Activated CD4-positive, alpha-beta T cell treated with anti-CD3 and anti-CD28 coated beads for 24 hours (primary cell): ENCODE measurements at regions not wholly inside any gene's neighbourhood (a gene's known extent, or its start where the extent isn't known, plus 50 kb on each side); places are given as distances from the start of the nearest gene placed in this dataset.

Experiments
- DNase-seq, 2 donors: peaks; one replicate each; pipeline ENCODE4 v3.0.0-alpha.2; 2020; ENCODE audit warnings: low read depth in 2 of 2

- DNase-seq: no peak
These were observed 125.9 kb upstream of the IRF2BP2 start for GRCh38 chr1:234735916-234736315.

GRCh38 chr1:234735476-234735875 lies 125.5 kb upstream of the IRF2BP2 start:
- no peak for DNase-seq

- DNase-seq: no peak
These were observed 124.9 kb upstream of the IRF2BP2 start for GRCh38 chr1:234734869-234735268.

- DNase-seq: no peak
These were observed 124.4 kb upstream of the IRF2BP2 start for GRCh38 chr1:234734412-234734835.

- DNase-seq: no peak
These were observed 123.4 kb upstream of the IRF2BP2 start for GRCh38 chr1:234733427-234733826.

GRCh38 chr1:234732671-234733390 lies 122.9 kb upstream of the IRF2BP2 start:
- no peak for DNase-seq

- DNase-seq: no peak
These were observed 122.3 kb upstream of the IRF2BP2 start for GRCh38 chr1:234732260-234732659.

GRCh38 chr1:234731569-234732085 lies 121.6 kb upstream of the IRF2BP2 start:
- DNase-seq: no peak

GRCh38 chr1:234730770-234731568 lies 121.0 kb upstream of the IRF2BP2 start:
- DNase-seq: peak in 1 of 2 donors; percentile 29

- DNase-seq: no peak
These were observed 120.4 kb upstream of the IRF2BP2 start for GRCh38 chr1:234730475-234730769.

- no peak for DNase-seq
These were observed 119.8 kb upstream of the IRF2BP2 start for GRCh38 chr1:234729561-234730474.

GRCh38 chr1:234728740-234729139 lies 118.8 kb upstream of the IRF2BP2 start:
- DNase-seq: no peak

- DNase-seq: no peak
These were observed 117.3 kb upstream of the IRF2BP2 start for GRCh38 chr1:234727018-234727940.

- no peak for DNase-seq
These were observed 116.5 kb upstream of the IRF2BP2 start for GRCh38 chr1:234726359-234726943.

GRCh38 chr1:234725177-234726132 lies 115.5 kb upstream of the IRF2BP2 start:
- DNase-seq: no peak

GRCh38 chr1:234724516-234725176 lies 114.7 kb upstream of the IRF2BP2 start:
- DNase-seq: no peak

- peak; percentile 62 to 68 for DNase-seq
These were observed 113.1 kb upstream of the IRF2BP2 start for GRCh38 chr1:234722904-234723720.

GRCh38 chr1:234722270-234722704 lies 112.3 kb upstream of the IRF2BP2 start:
- DNase-seq: no peak
